ENCODE measurements at regions not wholly inside any gene's neighbourhood (a gene's known extent, or its start where the extent isn't known, plus 50 kb on each side); places are given as distances from the start of the nearest gene placed in this dataset.

DNA sequence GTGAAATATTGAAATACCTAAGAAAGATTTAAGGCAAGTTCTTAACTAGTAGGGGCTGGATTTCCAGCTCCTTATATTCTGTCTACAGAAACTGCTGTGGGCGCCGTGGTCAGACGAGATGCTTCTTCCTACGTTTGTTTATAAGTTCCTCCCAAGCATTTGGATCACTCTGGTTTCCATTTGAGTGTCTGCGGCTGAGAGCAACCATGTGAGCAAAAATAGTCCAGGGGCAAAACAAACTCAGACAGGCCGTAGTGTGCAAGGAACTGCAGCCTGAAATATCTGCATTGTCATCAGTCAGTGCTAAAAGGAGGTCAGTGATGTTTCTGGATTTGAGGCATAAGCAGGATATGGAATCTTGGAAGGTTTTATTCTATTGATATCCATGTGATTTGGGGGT is 485.9 kb upstream of the JAG1 start:
- FAIRE-seq (no peak), DNase-seq (ENCODE audit: low read depth, low spot score) (peak; percentile 23), ATAC-seq (peak; percentile 81)
- no peak overlapping the region for H3K27ac ChIP-seq (ENCODE audit: control insufficient read depth, insufficient read depth)
- SMC1A ChIA-PET (ENCODE audit: uncharacterized antibody, unreplicated experiment), result interaction anchor here (0.6 to 1.5 kb wide), 5 partner anchors 9 to 601 kb away, joined by 3 to 4 read pairs (median 3); no protein-coding TSS in a partner anchor
- intact Hi-C loops (cut with micrococcal nuclease; ENCODE audit: unreplicated experiment), result no loop called here
- H3K4me3 ChIP-seq, result no peak overlapping the region
- H3K79me2 ChIP-seq (ENCODE audit: control insufficient read depth, insufficient read depth, low read length), result no peaks in the 10 kb centered on the region
- no peak overlapping the region for H3K9ac ChIP-seq (ENCODE audit: control insufficient read depth, insufficient read depth, low read length)
- RAD21 ChIA-PET (ENCODE audit: unreplicated experiment), result no interaction called here
- H3K4me1 ChIP-seq (ENCODE audit: control insufficient read depth, insufficient read depth, low read length), result no peaks in the 10 kb centered on the region
- no peaks in the 10 kb centered on the region for H3K9me3 ChIP-seq (replicated peaks; ENCODE audit: control insufficient read depth, insufficient read depth, low read length)
- WGBS (ENCODE audit: insufficient coverage, insufficient replicate concordance, low lambda C conversion rate, missing lambda C conversion rate), result 26% methylated on average over 6 of the region's 6 CpGs
- no TSS peak for BruUV-seq (replicated peaks)
- no peak overlapping the region for H3K4me2 ChIP-seq (ENCODE audit: control insufficient read depth, insufficient read depth)
- in situ Hi-C loops (cut with MboI), result no loop called here
- no peaks in the 10 kb centered on the region for H4K20me1 ChIP-seq (ENCODE audit: control insufficient read depth, insufficient read depth)
- no peaks in the 10 kb centered on the region for H3K36me3 ChIP-seq (ENCODE audit: control insufficient read depth in 2 of 2, insufficient read depth in 2 of 2, low read length in 1 of 2)
- CTCF ChIA-PET, result interaction anchor here (1.5 kb wide), 1 partner anchor 485 kb away, joined by 4 read pairs; the partner anchor contains the start of gene JAG1
- POLR2A ChIA-PET, result no interaction called here
- H2AFZ ChIP-seq (ENCODE audit: control insufficient read depth, low read depth, low read length), result no peak overlapping the region
- H3K27me3 ChIP-seq (replicated peaks in 1 of 2; ENCODE audit: control insufficient read depth in 2 of 2, insufficient read depth in 2 of 2, low read length in 1 of 2), result no peaks in the 10 kb centered on the region
- TF ChIP-seq, protein P1, sequence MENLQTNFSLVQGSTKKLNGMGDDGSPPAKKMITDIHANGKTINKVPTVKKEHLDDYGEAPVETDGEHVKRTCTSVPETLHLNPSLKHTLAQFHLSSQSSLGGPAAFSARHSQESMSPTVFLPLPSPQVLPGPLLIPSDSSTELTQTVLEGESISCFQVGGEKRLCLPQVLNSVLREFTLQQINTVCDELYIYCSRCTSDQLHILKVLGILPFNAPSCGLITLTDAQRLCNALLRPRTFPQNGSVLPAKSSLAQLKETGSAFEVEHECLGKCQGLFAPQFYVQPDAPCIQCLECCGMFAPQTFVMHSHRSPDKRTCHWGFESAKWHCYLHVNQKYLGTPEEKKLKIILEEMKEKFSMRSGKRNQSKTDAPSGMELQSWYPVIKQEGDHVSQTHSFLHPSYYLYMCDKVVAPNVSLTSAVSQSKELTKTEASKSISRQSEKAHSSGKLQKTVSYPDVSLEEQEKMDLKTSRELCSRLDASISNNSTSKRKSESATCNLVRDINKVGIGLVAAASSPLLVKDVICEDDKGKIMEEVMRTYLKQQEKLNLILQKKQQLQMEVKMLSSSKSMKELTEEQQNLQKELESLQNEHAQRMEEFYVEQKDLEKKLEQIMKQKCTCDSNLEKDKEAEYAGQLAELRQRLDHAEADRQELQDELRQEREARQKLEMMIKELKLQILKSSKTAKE (IDR thresholded peaks at IDR 0.05; ENCODE audit: low read depth, poor library complexity, severe bottlenecking), result peak; percentile 34
- TF ChIP-seq RUNX3 (IDR thresholded peaks at IDR 0.05; ENCODE audit: low read length) (peak; percentile 77), MEF2A (IDR thresholded peaks at IDR 0.05; ENCODE audit: insufficient read depth, low read depth, low read length) (0 out of 2 replicates have a peak, but pooled peaks have one; percentile 43), ZNF384 (IDR thresholded peaks at IDR 0.05; ENCODE audit: borderline replicate concordance, low read depth, low read length) (no peak), BCL11A (IDR thresholded peaks at IDR 0.05; ENCODE audit: low read depth, low read length) (peak; percentile 52; the same call in 1 of the 2 replicates), IKZF1 (conservative IDR thresholded peaks at IDR 0.05) (peak; percentile 84), IKZF2 (IDR thresholded peaks at IDR 0.05) (peak; percentile 91 to 92), KLF5 (IDR thresholded peaks at IDR 0.05; ENCODE audit: partially characterized antibody) (no peak), ZNF622 (IDR thresholded peaks at IDR 0.05) (no peak), NR2C2 (IDR thresholded peaks at IDR 0.05; ENCODE audit: borderline replicate concordance, control insufficient read depth, insufficient read length, low read depth) (no peak), SIX5 (IDR thresholded peaks at IDR 0.05; ENCODE audit: low read depth, low read length, severe bottlenecking) (no peak), EP300 (IDR thresholded peaks at IDR 0.05; ENCODE audit: borderline replicate concordance in 1 of 2, control insufficient read depth in 1 of 2, low read depth in 2 of 2, low read length in 2 of 2) (0 out of 4 replicates have a peak, but pooled peaks of 1 of the 2 experiments have one; percentile 19), LARP7 (IDR thresholded peaks at IDR 0.05) (no peak), RB1 (IDR thresholded peaks at IDR 0.05; ENCODE audit: borderline replicate concordance) (no peak), HDAC6 (IDR thresholded peaks at IDR 0.05; ENCODE audit: unreplicated experiment) (no peak), POLR2AphosphoS5 (IDR thresholded peaks at IDR 0.05; ENCODE audit: low read length) (no peak), CEBPB (IDR thresholded peaks at IDR 0.05; ENCODE audit: borderline replicate concordance in 1 of 2, low read depth in 2 of 2, low read length in 2 of 2) (no peak)
- TF ChIP-seq, protein P2, sequence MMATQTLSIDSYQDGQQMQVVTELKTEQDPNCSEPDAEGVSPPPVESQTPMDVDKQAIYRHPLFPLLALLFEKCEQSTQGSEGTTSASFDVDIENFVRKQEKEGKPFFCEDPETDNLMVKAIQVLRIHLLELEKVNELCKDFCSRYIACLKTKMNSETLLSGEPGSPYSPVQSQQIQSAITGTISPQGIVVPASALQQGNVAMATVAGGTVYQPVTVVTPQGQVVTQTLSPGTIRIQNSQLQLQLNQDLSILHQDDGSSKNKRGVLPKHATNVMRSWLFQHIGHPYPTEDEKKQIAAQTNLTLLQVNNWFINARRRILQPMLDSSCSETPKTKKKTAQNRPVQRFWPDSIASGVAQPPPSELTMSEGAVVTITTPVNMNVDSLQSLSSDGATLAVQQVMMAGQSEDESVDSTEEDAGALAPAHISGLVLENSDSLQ (IDR thresholded peaks at IDR 0.05), result no peak
- TF ChIP-seq, protein P3, sequence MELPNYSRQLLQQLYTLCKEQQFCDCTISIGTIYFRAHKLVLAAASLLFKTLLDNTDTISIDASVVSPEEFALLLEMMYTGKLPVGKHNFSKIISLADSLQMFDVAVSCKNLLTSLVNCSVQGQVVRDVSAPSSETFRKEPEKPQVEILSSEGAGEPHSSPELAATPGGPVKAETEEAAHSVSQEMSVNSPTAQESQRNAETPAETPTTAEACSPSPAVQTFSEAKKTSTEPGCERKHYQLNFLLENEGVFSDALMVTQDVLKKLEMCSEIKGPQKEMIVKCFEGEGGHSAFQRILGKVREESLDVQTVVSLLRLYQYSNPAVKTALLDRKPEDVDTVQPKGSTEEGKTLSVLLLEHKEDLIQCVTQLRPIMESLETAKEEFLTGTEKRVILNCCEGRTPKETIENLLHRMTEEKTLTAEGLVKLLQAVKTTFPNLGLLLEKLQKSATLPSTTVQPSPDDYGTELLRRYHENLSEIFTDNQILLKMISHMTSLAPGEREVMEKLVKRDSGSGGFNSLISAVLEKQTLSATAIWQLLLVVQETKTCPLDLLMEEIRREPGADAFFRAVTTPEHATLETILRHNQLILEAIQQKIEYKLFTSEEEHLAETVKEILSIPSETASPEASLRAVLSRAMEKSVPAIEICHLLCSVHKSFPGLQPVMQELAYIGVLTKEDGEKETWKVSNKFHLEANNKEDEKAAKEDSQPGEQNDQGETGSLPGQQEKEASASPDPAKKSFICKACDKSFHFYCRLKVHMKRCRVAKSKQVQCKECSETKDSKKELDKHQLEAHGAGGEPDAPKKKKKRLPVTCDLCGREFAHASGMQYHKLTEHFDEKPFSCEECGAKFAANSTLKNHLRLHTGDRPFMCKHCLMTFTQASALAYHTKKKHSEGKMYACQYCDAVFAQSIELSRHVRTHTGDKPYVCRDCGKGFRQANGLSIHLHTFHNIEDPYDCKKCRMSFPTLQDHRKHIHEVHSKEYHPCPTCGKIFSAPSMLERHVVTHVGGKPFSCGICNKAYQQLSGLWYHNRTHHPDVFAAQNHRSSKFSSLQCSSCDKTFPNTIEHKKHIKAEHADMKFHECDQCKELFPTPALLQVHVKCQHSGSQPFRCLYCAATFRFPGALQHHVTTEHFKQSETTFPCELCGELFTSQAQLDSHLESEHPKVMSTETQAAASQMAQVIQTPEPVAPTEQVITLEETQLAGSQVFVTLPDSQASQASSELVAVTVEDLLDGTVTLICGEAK (IDR thresholded peaks at IDR 0.05; ENCODE audit: borderline replicate concordance), result no peak

All from GM12878 (cell line).